IMR-90 (cell line): ENCODE measurements at regions not wholly inside any gene's neighbourhood (a gene's known extent, or its start where the extent isn't known, plus 50 kb on each side); places are given as distances from the start of the nearest gene placed in this dataset.

Experiments
- ATAC-seq: fragments of 200-7000 bp; cut with Tn5 transposase; 2 replicates; pipeline ENCODE4 v1.9.1; 2020; ENCODE audit warnings: low read depth, mild to moderate bottlenecking, moderate library complexity
- BruUV-seq: library from RNA; stranded (reverse); fragments of 400-500 nt; replicated peaks from 2 replicates; lab custom pipeline; 2021; lab: Mats Ljungman, UMichigan
- CTCF ChIA-PET: fragments of 300-600 bp; formaldehyde crosslinking; extraction: SDS; loops from one replicate; lab custom pipeline; 2021; ENCODE audit warnings: antibody characterized with exemption; lab: Yijun Ruan, JAX
- POLR2A ChIA-PET: fragments of 300-600 bp; sonication (Branson Sonifier 250); formaldehyde crosslinking; loops from one replicate; lab custom pipeline; 2022; ENCODE audit warnings: antibody characterized with exemption; ENCODE audit not compliant: unreplicated experiment; lab: Charles Lee
- DNase-seq: peaks from one replicate; pipeline ENCODE4 v3.0.0; 2013
- H2AFZ ChIP-seq: replicated peaks from 2 replicates; pipeline ENCODE3; 2013; ENCODE audit warnings: low read length, mild to moderate bottlenecking; ENCODE audit not compliant: poor library complexity
- H2AK5ac ChIP-seq: 2 replicates; pipeline ENCODE4 v1.6.1; 2013; ENCODE audit warnings: low read depth, low read length, inconsistent platforms
- H2AK9ac ChIP-seq: replicated peaks from 2 replicates; pipeline ENCODE3; 2013; ENCODE audit warnings: mild to moderate bottlenecking, low read depth, low read length, moderate library complexity; ENCODE audit not compliant: poor library complexity
- H2BK120ac ChIP-seq: 2 replicates; pipeline ENCODE4 v1.6.1; 2013; ENCODE audit warnings: low read depth, low read length, inconsistent platforms
- H2BK15ac ChIP-seq: 3 replicates; pipeline ENCODE4 v1.6.1; 2013; ENCODE audit warnings: low read depth, low read length, inconsistent platforms
- H2BK20ac ChIP-seq: 2 replicates; pipeline ENCODE4 v1.6.1; 2013; ENCODE audit warnings: low read depth, mild to moderate bottlenecking, inconsistent platforms, low read length, moderate library complexity
- H2BK5ac ChIP-seq: 2 replicates; pipeline ENCODE4 v1.6.1; 2013; ENCODE audit warnings: mild to moderate bottlenecking, low read depth, low read length, inconsistent platforms; ENCODE audit not compliant: poor library complexity, severe bottlenecking
- H3K14ac ChIP-seq: replicated peaks from 2 replicates; pipeline ENCODE4 v1.6.1; 2013; ENCODE audit warnings: low read depth, low read length, inconsistent platforms
- H3K18ac ChIP-seq: 2 replicates; pipeline ENCODE4 v1.6.1; 2013; ENCODE audit warnings: low read depth, low read length, control low read depth
- H3K23ac ChIP-seq: 2 replicates; pipeline ENCODE4 v1.6.1; 2013; ENCODE audit warnings: low read depth, low read length, inconsistent platforms
- H3K27ac ChIP-seq: 2 replicates; pipeline ENCODE4 v1.5.1; 2013; ENCODE audit warnings: mild to moderate bottlenecking, control low read depth, low read length; ENCODE audit not compliant: insufficient read depth
- H3K27me3 ChIP-seq: 2 replicates; pipeline ENCODE4 v1.6.1; 2013; ENCODE audit warnings: low read length; ENCODE audit not compliant: control insufficient read depth, insufficient read depth
- H3K36me3 ChIP-seq: 2 replicates; pipeline ENCODE4 v1.6.1; 2013; ENCODE audit warnings: low read length, mixed read lengths; ENCODE audit not compliant: control insufficient read depth, insufficient read depth
- H3K4ac ChIP-seq: 2 replicates; pipeline ENCODE4 v1.6.1; 2013; ENCODE audit warnings: low read depth, low read length, inconsistent platforms
- H3K4me1 ChIP-seq: 2 replicates; pipeline ENCODE4 v1.6.1; 2013; ENCODE audit warnings: low read length, mixed read lengths; ENCODE audit not compliant: control insufficient read depth, insufficient read depth
- H3K4me2 ChIP-seq: 2 replicates; pipeline ENCODE4 v1.6.1; 2013; ENCODE audit warnings: low read depth, mild to moderate bottlenecking, control low read depth, low read length, moderate library complexity
- H3K4me3 ChIP-seq: 2 replicates; pipeline ENCODE4 v1.5.1; 2013; ENCODE audit warnings: low read depth, mild to moderate bottlenecking, control low read depth, low read length, moderate library complexity; ENCODE audit not compliant: insufficient read depth
- H3K56ac ChIP-seq: 2 replicates; pipeline ENCODE4 v1.6.1; 2013; ENCODE audit warnings: low read length, inconsistent platforms; ENCODE audit not compliant: insufficient read depth; ENCODE audit errors: extremely low read depth
- H3K79me1 ChIP-seq, 2 experiments: 2 replicates each; pipeline ENCODE4 v1.6.1; 2013; ENCODE audit warnings: low read length in 2 of 2, inconsistent platforms in 1 of 2, low read depth in 1 of 2
- H3K9ac ChIP-seq: 2 replicates; pipeline ENCODE4 v1.6.1; 2013; ENCODE audit warnings: low read depth, low read length, control low read depth
- H3K9me1 ChIP-seq: 2 replicates; pipeline ENCODE4 v1.6.1; 2013; ENCODE audit warnings: low read length, inconsistent platforms; ENCODE audit not compliant: insufficient read depth
- H3K9me3 ChIP-seq: 2 replicates; pipeline ENCODE4 v1.6.1; 2013; ENCODE audit warnings: low read length; ENCODE audit not compliant: control insufficient read depth, insufficient read depth
- H4K20me1 ChIP-seq: 2 replicates; pipeline ENCODE4 v1.6.1; 2013; ENCODE audit warnings: low read length, inconsistent platforms; ENCODE audit not compliant: insufficient read depth
- H4K5ac ChIP-seq: 2 replicates; pipeline ENCODE4 v1.6.1; 2013; ENCODE audit warnings: mild to moderate bottlenecking, low read depth, low read length, control low read depth
- H4K8ac ChIP-seq, 2 experiments: 2 replicates each; pipeline ENCODE4 v1.6.1; 2013; ENCODE audit warnings: low read depth in 2 of 2, low read length in 2 of 2, control low read depth in 1 of 2, inconsistent platforms in 1 of 2
- H4K91ac ChIP-seq: 2 replicates; pipeline ENCODE4 v1.6.1; 2013; ENCODE audit warnings: low read depth, low read length, inconsistent platforms; ENCODE audit not compliant: insufficient read depth
- BHLHE40 ChIP-seq: fragments of 150-350 bp; IDR thresholded peaks from 2 replicates; pipeline ENCODE4 v1.6.1; 2016; ENCODE audit warnings: mild to moderate bottlenecking, low read depth, low read length
- CHD1 ChIP-seq: IDR thresholded peaks from 2 replicates; pipeline ENCODE4 v1.6.1; 2012; ENCODE audit warnings: low read depth, low read length, improper control_type of control experiment
- CTCF ChIP-seq: conservative IDR thresholded peaks from 2 replicates; pipeline ENCODE4 v1.5.1; 2012; ENCODE audit warnings: mild to moderate bottlenecking, low read depth, low read length, improper control_type of control experiment
- ELK1 ChIP-seq: fragments of 150-350 bp; IDR thresholded peaks from 2 replicates; pipeline ENCODE4 v1.6.1; 2016; ENCODE audit warnings: low read depth, mild to moderate bottlenecking, low read length, moderate library complexity, borderline replicate concordance
- FOS ChIP-seq: fragments of 150-350 bp; IDR thresholded peaks from 2 replicates; pipeline ENCODE4 v1.6.1; 2016; ENCODE audit warnings: low read depth, low read length
- MAFK ChIP-seq: IDR thresholded peaks from 2 replicates; pipeline ENCODE4 v1.6.1; 2012; ENCODE audit warnings: low read depth, low read length, improper control_type of control experiment
- MAZ ChIP-seq: IDR thresholded peaks from 2 replicates; pipeline ENCODE4 v1.6.1; 2012; ENCODE audit warnings: low read depth, mild to moderate bottlenecking, low read length, improper control_type of control experiment, moderate library complexity, borderline replicate concordance
- MXI1 ChIP-seq: IDR thresholded peaks from 2 replicates; pipeline ENCODE4 v1.6.1; 2012; ENCODE audit warnings: low read depth, mild to moderate bottlenecking, low read length, moderate library complexity, borderline replicate concordance
- NFE2L2 ChIP-seq: fragments of 150-350 bp; IDR thresholded peaks from 2 replicates; pipeline ENCODE4 v1.6.1; 2016; ENCODE audit warnings: low read depth, mild to moderate bottlenecking, low read length
- POLR2A ChIP-seq: IDR thresholded peaks from 2 replicates; pipeline ENCODE4 v1.6.1; 2012; ENCODE audit warnings: mild to moderate bottlenecking, low read depth, low read length
- RAD21 ChIP-seq: IDR thresholded peaks from 2 replicates; pipeline ENCODE4 v1.6.1; 2012; ENCODE audit warnings: low read length, improper control_type of control experiment
- RCOR1 ChIP-seq: IDR thresholded peaks from 2 replicates; pipeline ENCODE4 v1.6.1; 2012; ENCODE audit warnings: mild to moderate bottlenecking, low read length, improper control_type of control experiment; ENCODE audit not compliant: insufficient replicate concordance
- RFX5 ChIP-seq: IDR thresholded peaks from 2 replicates; pipeline ENCODE4 v1.8.0; 2012; ENCODE audit warnings: low read depth, mild to moderate bottlenecking, low read length, moderate library complexity
- SMC3 ChIP-seq: fragments of 150-350 bp; IDR thresholded peaks from 2 replicates; pipeline ENCODE4 v1.6.1; 2016; ENCODE audit warnings: low read depth, mild to moderate bottlenecking, antibody characterized with exemption, low read length, moderate library complexity
- USF2 ChIP-seq: fragments of 150-350 bp; IDR thresholded peaks from 2 replicates; pipeline ENCODE4 v1.6.1; 2017; ENCODE audit warnings: mild to moderate bottlenecking, antibody characterized with exemption, low read length, low read depth
- WGBS, 2 experiments: methylation state at CpG; one replicate each; pipeline versions ENCODE4 v1.1.5 to v1.1.7; 2013; ENCODE audit warnings: missing lambda C conversion rate in 2 of 2; ENCODE audit not compliant: insufficient read length in 1 of 2; ENCODE audit errors: extremely low coverage in 2 of 2; 5-methylcytosine and 5-hydroxymethylcytosine counted together
- dilution Hi-C: fragments of 300-500 bp; cut with HindIII; formaldehyde crosslinking; loops from one replicate; pipeline ENCODE4 v1.14.3; 2018; ENCODE audit warnings: low sequenced_read_pairs; ENCODE audit not compliant: unreplicated experiment
- in situ Hi-C: fragments of 300-500 bp; cut with MboI; formaldehyde crosslinking; loops from 3 replicates; pipeline ENCODE4 v1.14.3; 2019; ENCODE audit warnings: low sequenced_read_pairs, inconsistent platforms, mixed read lengths
- intact Hi-C: fragments of 100-400 bp; cut with micrococcal nuclease; formaldehyde crosslinking; loops from 2 replicates; pipeline ENCODE4 v1.10.0; 2022

- H3K4me2 ChIP-seq = no peak overlapping the region
- no CpG with 5 or more reads among the region's 4 CpGs for WGBS, 2 experiments
- H4K91ac ChIP-seq = no peak overlapping the region
- peaks cover 4% of the 10 kb centered on the region; the same call in 1 of the 2 replicates for H3K9me3 ChIP-seq
- TF ChIP-seq SMC3 (no peak), RFX5 (no peak), MAZ (no peak), RAD21 (no peak), USF2 (no peak), CTCF (no peak), RCOR1 (no peak), CHD1 (no peak), MXI1 (no peak), FOS (no peak), MAFK (no peak), POLR2A (no peak), ELK1 (no peak), BHLHE40 (no peak), NFE2L2 (no peak)
- H2BK15ac ChIP-seq = no peak overlapping the region
- no peak overlapping the region for H2AFZ ChIP-seq
- H3K4ac ChIP-seq = no peak overlapping the region
- no peak overlapping the region for H3K23ac ChIP-seq
- no peaks in the 10 kb centered on the region for H4K20me1 ChIP-seq
- no peak overlapping the region for H3K27ac ChIP-seq
- H3K4me3 ChIP-seq = no peak overlapping the region
- H3K14ac ChIP-seq = no peak overlapping the region
- no peaks in the 10 kb centered on the region for H3K9me1 ChIP-seq
- no TSS peak for BruUV-seq
- no peak overlapping the region for H2AK5ac ChIP-seq
- intact Hi-C loops = no loop called here
- H2BK5ac ChIP-seq = no peak overlapping the region
- DNase-seq (no peak), ATAC-seq (no peak)
- no peaks in the 10 kb centered on the region for H3K79me1 ChIP-seq
- dilution Hi-C loops = no loop called here
- CTCF ChIA-PET = no interaction called here
- no peak overlapping the region for H3K56ac ChIP-seq
- H4K5ac ChIP-seq = no peak overlapping the region
- H3K9ac ChIP-seq = no peak overlapping the region
- H3K27me3 ChIP-seq = peaks cover 2% of the 10 kb centered on the region; the same call in 1 of the 2 replicates
- no peak overlapping the region for H4K8ac ChIP-seq
- POLR2A ChIA-PET = interaction anchor here (0.5 kb wide), 1 partner anchor 29 kb away, joined by 3 read pairs; no protein-coding TSS in a partner anchor
- H3K4me1 ChIP-seq = no peaks in the 10 kb centered on the region; the same call in 1 of the 2 replicates
- no peak overlapping the region for H2AK9ac ChIP-seq
- no peak overlapping the region for H2BK120ac ChIP-seq
- no peaks in the 10 kb centered on the region for H3K36me3 ChIP-seq
- in situ Hi-C loops = no loop called here
- H2BK20ac ChIP-seq = no peak overlapping the region
- no peak overlapping the region for H3K18ac ChIP-seq
These were observed 183.7 kb upstream of the BCOR start for GRCh38 chrX:40281336-40282005.
